ENCODE measurements at regions not wholly inside any gene's neighbourhood (a gene's known extent, or its start where the extent isn't known, plus 50 kb on each side); places are given as distances from the start of the nearest gene placed in this dataset.
A peak's percentile ranks its signal among the peaks of the same experiment; 100 is the strongest.
"Not testable (repeated sequence)": the region's sequence is repeated elsewhere in the genome, so short reads cannot be mapped to it uniquely, and the experiment has no call there.

DNA sequence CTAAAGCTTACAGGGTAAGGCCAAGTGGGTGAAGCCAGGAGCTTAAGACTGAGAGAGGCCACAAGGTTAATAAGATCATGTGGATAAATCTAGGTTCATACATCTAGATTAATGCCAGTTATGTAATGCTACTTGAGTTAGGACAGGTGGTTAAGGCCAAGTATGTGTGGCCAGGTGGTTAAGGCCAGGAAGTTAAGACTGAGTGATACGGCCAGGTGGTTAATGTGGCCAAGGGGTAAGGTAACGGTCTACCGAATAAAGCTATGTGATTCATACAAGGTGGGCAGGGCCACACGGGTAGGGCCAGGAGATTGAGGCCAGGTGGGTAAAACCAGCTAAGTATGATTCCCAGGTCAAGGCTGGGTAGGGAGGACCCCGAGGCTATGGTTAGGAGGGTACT, 223.0 kb downstream of the TACR3 start:
- no peak for DNase-seq
- Mint-ChIP-seq H3K27me3 (ENCODE audit: insufficient read depth, unreplicated experiment) (no peaks in the 10 kb centered on the region), H3K4me1 (ENCODE audit: low read depth, unreplicated experiment) (no peaks in the 10 kb centered on the region), H3K36me3 (ENCODE audit: insufficient read depth, unreplicated experiment) (no peaks in the 10 kb centered on the region), H3K9me3 (ENCODE audit: unreplicated experiment) (peaks cover 10% of the 10 kb centered on the region), H3K27ac (ENCODE audit: unreplicated experiment) (peak overlapping the region; percentile 37), H3K4me3 (ENCODE audit: unreplicated experiment) (no peak overlapping the region)
- peaks cover 21% of the 10 kb centered on the region for H3K4me1 ChIP-seq
- ChIA-PET CTCF (no interaction called here), POLR2A (no interaction called here)
- TF ChIP-seq, protein P1, sequence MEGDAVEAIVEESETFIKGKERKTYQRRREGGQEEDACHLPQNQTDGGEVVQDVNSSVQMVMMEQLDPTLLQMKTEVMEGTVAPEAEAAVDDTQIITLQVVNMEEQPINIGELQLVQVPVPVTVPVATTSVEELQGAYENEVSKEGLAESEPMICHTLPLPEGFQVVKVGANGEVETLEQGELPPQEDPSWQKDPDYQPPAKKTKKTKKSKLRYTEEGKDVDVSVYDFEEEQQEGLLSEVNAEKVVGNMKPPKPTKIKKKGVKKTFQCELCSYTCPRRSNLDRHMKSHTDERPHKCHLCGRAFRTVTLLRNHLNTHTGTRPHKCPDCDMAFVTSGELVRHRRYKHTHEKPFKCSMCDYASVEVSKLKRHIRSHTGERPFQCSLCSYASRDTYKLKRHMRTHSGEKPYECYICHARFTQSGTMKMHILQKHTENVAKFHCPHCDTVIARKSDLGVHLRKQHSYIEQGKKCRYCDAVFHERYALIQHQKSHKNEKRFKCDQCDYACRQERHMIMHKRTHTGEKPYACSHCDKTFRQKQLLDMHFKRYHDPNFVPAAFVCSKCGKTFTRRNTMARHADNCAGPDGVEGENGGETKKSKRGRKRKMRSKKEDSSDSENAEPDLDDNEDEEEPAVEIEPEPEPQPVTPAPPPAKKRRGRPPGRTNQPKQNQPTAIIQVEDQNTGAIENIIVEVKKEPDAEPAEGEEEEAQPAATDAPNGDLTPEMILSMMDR (IDR thresholded peaks at IDR 0.05; ENCODE audit: insufficient read depth in 1 of 2, low read depth in 1 of 2, low read length in 1 of 2, severe bottlenecking in 1 of 2, unreplicated experiment in 1 of 2), result no peak
- H3K9me3 ChIP-seq, result no peaks in the 10 kb centered on the region
- intact Hi-C loops (cut with micrococcal nuclease; ENCODE audit: unreplicated experiment), result no loop called here
- H3K27me3 ChIP-seq (replicated peaks; ENCODE audit: control insufficient read depth, insufficient read depth, low read length), result no peaks in the 10 kb centered on the region
- no TSS peak for BruUV-seq (replicated peaks)
- H3K36me3 ChIP-seq (ENCODE audit: control insufficient read depth, insufficient read depth, low read length), result no peaks in the 10 kb centered on the region
- no peak overlapping the region for H3K4me3 ChIP-seq (ENCODE audit: low read depth, low read length)

DNA sequence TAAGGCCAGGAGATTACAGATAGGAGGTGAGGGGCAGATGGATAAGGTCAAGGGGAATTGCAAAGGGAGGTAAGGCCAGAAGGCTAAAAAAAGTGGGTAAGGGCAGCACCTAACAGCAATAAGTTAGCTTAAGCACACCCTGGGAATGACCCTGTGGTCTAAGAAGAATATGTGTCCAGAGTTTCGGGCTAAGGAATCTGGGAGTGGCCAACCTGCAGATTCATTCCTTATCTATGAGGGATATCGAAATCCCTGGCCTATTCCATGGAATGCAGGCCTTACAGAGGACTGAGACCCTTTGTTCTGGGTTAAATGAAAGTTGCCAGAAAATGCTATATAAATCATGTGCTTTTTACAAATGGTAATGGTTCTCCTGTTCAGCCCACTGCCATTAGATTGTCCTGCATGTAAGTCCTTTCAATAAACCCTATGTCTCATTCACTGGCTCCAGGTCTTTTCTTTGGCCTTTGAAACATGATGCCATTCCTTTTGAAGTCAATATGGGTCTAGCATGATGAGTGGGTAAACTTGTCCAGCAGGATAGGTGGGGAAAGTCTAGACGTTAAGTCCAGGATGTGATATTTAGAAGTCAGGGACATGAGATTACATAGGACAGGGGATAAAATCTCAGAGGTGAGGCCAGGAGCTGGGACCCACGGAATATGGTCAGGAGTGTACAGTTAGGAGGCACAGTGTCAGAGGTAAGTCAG, 226.2 kb downstream of the TACR3 start:
- H3K36me3 Mint-ChIP-seq (ENCODE audit: insufficient read depth, unreplicated experiment), result no peaks in the 10 kb centered on the region
- ChIA-PET POLR2A (no interaction called here), CTCF (no interaction called here)
- DNase-seq, result peak; percentile 36 to 58
- no peak overlapping the region for H3K4me3 ChIP-seq (ENCODE audit: low read depth, low read length)
- no peak overlapping the region for H3K27ac Mint-ChIP-seq (ENCODE audit: unreplicated experiment)
- no peaks in the 10 kb centered on the region for H3K9me3 Mint-ChIP-seq (ENCODE audit: unreplicated experiment)
- H3K27me3 ChIP-seq (replicated peaks; ENCODE audit: control insufficient read depth, insufficient read depth, low read length), result no peaks in the 10 kb centered on the region
- no peak overlapping the region for H3K4me3 Mint-ChIP-seq (ENCODE audit: unreplicated experiment)
- peaks cover 21% of the 10 kb centered on the region for H3K4me1 ChIP-seq
- no peaks in the 10 kb centered on the region for H3K36me3 ChIP-seq (ENCODE audit: control insufficient read depth, insufficient read depth, low read length)
- intact Hi-C loops (cut with micrococcal nuclease; ENCODE audit: unreplicated experiment), result loop anchor here (2.0 kb wide), 1 partner anchor 15 kb away; no protein-coding TSS in a partner anchor
- H3K9me3 ChIP-seq, result no peaks in the 10 kb centered on the region
- H3K4me1 Mint-ChIP-seq (ENCODE audit: low read depth, unreplicated experiment), result no peaks in the 10 kb centered on the region
- no TSS peak for BruUV-seq (replicated peaks)
- H3K27me3 Mint-ChIP-seq (ENCODE audit: insufficient read depth, unreplicated experiment), result no peaks in the 10 kb centered on the region
- TF ChIP-seq, protein P1 (IDR thresholded peaks at IDR 0.05; ENCODE audit: insufficient read depth in 1 of 2, low read depth in 1 of 2, low read length in 1 of 2, severe bottlenecking in 1 of 2, unreplicated experiment in 1 of 2), result no peak

DNA sequence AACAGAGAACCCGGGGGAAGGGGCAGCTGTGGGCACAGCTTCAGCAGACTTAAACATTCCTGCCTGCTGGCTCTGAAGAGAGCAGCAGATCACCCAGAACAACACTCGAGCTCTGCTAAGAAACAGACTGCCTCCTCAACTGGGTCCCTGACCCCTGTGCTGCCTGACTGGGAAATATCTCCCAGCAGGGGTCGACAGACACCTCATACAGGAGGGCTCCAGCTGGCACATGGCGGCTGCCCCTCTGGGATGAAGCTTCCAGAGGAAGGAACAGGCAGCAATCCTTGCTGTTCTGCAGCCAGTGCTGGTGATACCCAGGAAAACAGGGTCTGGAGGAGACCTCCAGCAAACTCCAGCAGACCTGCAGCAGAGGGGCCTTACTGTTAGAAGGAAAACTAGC, 234.5 kb downstream of the TACR3 start:
- H3K36me3 Mint-ChIP-seq (ENCODE audit: insufficient read depth, unreplicated experiment); H3K9me3 ChIP-seq; H3K36me3 ChIP-seq (ENCODE audit: control insufficient read depth, insufficient read depth, low read length); intact Hi-C loops (cut with micrococcal nuclease; ENCODE audit: unreplicated experiment); BruUV-seq (replicated peaks); H3K27ac Mint-ChIP-seq (ENCODE audit: unreplicated experiment); H3K27me3 ChIP-seq (replicated peaks; ENCODE audit: control insufficient read depth, insufficient read depth, low read length); H3K4me1 ChIP-seq; POLR2A ChIA-PET; DNase-seq; CTCF ChIA-PET; H3K4me1 Mint-ChIP-seq (ENCODE audit: low read depth, unreplicated experiment); H3K4me3 Mint-ChIP-seq (ENCODE audit: unreplicated experiment); H3K27me3 Mint-ChIP-seq (ENCODE audit: insufficient read depth, unreplicated experiment); H3K4me3 ChIP-seq (ENCODE audit: low read depth, low read length): not testable (repeated sequence)
- peaks cover 28% of the 10 kb centered on the region for H3K9me3 Mint-ChIP-seq (ENCODE audit: unreplicated experiment)
